Activated CD4-positive, CD25-positive, alpha-beta regulatory T cell treated with anti-CD3 and anti-CD28 coated beads, Interleukin-2, amount 50 U/mL, for 24 hours (primary cell): ENCODE measurements at regions not wholly inside any gene's neighbourhood (a gene's known extent, or its start where the extent isn't known, plus 50 kb on each side); places are given as distances from the start of the nearest gene placed in this dataset.

Source experiments
- ATAC-seq, 2 donors: fragments of 150-1000 bp; cut with Tn5 transposase; one replicate each; pipeline ENCODE4 v1.10.0; 2021; ENCODE audit warnings: mild to moderate bottlenecking in 1 of 2, moderate library complexity in 1 of 2

- no peak for ATAC-seq
Observed at GRCh38 chr17:71313866-71314265, 807.0 kb upstream of the SOX9 start.

DNA sequence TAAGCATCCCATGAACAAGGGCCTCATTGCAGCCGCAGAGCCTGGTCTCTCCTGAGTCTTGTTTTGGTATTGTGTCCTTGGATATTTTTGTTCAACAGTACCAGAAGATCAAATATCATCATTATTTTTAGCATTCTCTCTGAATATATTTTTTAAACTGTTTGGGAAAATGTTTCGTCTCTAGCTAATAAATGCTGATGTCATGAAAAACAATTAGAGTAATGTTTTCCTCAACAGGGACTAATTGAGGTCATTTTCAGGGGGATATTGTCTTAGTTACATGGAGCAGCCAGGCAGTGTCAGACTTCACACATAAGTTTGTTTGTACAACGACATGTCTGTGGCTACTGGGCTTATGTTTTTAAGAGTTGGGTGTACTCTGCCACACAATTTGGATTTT is 805.3 kb upstream of the SOX9 start:
- no peak for ATAC-seq

DNA sequence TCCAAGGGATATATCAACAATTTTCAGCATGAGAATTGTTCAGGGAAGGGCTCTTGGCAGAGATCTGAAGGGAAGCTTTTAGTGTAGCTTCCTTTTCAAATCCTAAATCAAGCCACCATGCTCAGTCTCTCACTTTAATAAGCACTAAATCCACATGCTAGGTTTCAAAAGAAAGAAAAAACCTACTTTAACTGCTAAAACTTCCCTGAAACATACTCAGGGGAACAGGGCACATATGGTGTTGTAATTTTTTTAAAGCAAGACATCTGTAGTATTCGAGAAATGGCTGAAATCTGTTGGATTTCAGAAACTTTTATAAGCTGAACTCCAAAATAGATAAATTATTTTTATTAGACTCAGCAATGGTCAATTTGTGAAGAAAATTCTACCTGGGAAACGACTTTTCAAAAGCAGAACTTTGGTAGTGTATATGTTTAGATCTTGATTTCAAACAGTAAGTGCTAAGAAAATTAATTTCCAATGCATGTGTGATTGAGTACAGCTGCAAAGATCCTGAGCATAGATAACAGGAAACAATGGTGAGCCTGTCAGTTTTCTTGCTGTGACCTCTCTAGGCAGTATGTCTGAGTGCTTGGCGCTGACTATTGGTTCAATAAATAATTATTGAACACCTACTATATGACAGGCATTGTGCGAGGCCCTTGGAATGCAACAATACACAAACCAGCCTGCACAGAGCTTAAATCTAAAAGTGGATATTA is 804.5 kb upstream of the SOX9 start:
- no peak for ATAC-seq

GRCh38 chr17:71320009-71320796 is 800.6 kb upstream of the SOX9 start:
- no peak for ATAC-seq

DNA sequence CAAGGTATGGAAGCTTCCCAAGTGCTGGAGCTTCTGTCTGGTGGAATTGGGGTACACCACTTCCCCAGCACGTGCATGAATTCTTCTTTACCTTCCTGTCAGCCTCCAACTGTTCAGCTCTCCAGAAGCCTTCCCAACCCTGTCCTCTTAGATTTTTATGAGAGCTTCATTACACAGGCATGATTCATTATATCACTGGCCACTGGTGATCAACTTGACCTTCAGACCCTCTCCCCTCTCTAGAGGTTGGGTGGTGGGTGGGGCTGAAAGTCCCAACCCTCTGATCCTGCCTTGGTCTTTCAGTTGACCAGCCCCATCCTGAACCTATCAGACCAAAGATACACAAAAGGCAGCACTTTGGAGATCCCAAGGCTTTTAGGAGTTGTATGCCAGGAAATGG is 795.7 kb upstream of the SOX9 start:
- no peak for ATAC-seq

GRCh38 chr17:71325886-71326285 is 794.9 kb upstream of the SOX9 start:
- no peak for ATAC-seq

- no peak for ATAC-seq
Observed at GRCh38 chr17:71327376-71328059, 793.3 kb upstream of the SOX9 start.

GRCh38 chr17:71329310-71330098 is 791.3 kb upstream of the SOX9 start:
- no peak for ATAC-seq

GRCh38 chr17:71330099-71330375 is 790.8 kb upstream of the SOX9 start:
- no peak for ATAC-seq

DNA sequence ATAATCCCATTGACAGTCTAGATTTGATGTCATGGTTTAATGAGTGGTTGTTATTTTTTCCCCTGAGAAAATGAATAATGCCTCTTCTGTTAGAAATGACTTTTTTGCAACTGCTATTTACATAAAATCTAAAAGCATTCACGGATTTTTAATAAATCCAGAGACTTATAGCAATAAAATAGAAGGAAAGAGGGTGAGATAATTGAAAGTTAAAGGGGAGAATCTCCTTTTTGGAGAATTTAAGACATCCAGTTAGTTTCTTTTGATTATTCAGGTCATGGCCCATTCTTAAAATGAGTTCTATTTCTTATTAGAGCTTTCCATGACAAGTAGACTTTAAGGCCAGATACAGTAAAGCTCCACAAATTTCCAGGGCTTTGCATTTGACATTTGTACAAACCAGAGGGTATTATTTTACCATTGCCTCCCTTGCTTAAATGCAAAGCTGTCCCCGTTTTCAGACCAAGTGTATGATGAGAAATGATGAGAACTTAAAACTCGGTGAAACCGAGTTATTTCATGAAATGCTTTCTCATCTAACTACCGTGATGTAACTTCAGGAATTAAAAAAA is 789.0 kb upstream of the SOX9 start:
- no peak for ATAC-seq

DNA sequence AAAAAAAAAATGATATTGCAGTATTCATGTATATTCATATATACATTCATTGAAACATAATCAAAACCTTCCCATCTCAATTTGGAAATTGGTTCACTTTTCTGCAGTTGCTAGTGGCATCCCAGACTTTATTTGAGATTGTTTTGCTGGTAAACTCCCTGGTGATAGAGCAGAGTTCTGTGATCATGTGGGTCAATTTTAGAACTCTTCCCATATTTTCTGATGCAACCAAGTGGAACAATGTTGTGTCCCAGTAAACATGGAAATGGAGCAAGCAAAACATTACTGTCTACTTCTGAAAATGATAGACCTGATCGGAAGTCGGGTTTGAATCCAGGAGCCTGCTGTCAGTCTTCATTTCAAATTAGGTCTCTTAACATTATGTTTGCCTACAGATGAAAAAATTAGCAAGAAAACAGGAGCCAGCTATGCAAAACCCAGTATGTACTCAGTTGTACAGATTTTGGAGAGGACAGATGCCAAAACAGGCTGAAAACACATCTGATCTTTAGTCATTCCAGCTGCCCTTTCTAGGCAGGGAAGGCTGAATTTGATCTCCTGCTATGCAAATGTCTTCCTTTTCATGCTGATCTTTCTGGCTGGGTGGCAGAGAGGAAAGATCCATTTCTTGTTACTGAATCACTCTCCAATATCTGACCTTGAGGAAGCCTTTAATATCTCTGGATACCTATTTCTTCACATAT is 786.6 kb upstream of the SOX9 start:
- ATAC-seq = no peak

DNA sequence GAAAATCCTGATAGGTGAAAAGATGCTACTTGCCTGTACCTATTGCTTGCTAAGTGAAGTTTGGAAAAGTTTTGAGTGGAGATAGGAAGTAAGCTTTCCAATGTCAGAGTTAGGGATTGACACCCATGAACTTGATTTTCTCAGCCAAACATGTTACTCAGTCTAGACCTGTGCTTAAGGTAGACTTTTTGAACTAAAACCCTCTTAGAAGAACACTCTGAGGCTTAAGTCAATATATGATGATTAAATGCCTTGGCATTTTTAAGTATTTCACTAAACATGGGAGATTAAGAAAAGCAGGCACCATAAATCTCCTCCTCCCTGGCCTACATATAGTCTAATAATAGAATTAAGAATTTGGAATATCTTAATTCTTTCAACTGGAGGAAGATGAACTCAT is 785.6 kb upstream of the SOX9 start:
- no peak for ATAC-seq

GRCh38 chr17:71337938-71338337 is 782.9 kb upstream of the SOX9 start:
- no peak for ATAC-seq

DNA sequence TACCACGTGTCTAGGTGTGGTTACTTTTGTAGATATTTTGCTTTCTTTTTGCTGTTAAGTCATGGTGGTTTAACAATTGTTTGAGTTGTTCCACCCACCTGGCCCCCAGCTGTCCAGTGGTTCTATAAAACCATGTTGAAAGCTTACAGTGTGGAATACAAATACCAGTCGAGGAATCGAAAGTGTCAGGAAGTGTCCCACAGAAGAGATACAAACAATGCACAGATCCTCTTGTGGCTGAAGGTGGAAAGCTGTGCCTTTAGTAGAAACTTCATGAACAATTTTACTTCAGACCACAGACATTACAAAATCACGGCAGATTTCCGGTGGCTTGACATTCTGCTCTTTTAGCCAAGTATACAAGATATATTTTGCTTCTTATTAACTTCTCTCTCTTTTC is 782.4 kb upstream of the SOX9 start:
- no peak for ATAC-seq

GRCh38 chr17:71339206-71339605 is 781.6 kb upstream of the SOX9 start:
- no peak for ATAC-seq

DNA sequence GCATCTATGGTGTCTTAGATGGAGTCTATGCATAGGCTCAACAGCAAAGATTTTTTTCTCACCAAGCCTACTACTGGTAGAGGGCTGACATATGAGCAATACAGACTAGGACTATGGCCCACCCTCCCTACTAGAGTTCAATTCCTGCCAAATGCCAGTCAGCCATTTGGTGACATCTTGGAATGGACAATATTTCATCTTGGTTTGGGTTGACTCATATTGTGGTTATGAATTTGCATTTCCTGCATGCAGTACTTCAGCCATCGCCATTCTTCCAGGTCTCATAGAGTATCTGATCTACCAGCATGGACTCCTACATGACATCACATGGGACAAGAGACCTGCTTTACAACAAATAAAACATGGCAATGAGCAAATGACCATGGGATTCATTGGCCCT is 778.1 kb upstream of the SOX9 start:
- ATAC-seq = no peak

DNA sequence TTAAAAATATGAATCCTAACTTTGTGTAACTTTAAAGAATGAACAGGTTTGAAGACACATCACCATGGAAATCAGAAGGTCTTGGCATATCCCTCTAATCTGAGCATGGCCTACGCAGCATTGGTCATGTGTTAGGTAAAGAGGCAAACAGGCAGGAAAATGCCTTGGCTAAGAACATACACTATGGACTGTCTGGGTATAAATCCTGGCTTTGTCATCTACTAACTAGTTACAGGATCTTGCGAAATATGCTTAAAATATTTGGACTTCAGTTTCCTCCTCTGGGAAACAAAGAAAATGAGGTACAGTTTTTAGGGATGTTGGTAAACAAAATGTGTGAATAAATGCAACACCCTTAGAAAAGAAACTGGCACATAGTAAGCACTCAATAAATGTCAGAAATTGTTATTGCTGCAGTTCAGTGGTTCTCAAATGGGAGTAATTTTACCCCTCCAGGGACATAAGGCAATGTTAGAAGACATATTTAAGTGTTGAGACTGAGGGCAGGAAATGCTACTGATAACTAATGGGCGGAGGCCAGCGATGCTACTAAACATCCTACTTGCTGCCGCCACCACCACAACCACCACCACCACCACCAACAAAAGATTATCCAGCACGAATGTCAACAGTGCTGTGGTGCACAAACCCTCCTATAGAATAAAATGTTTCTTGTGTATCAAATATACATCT is 770.8 kb upstream of the SOX9 start:
- no peak for ATAC-seq

DNA sequence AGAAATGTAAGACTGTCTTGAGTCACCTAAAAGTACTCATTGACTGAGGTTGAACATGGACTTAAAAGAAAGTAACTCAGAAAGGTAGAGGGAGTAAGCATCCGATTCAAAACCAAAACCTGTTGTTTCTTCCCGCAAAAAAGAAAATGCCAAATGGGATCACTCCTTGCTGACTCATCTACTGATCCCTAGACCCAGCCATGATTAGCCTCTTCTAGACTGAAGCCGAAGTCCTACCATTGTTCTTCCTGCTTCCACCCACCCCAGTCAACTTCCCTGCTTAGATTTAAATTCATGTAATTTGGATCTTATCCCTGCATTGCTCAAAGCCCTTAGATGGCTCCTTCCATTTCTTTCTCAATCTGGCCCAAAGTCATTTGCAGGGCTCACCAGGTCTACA is 760.5 kb upstream of the SOX9 start:
- ATAC-seq = no peak

DNA sequence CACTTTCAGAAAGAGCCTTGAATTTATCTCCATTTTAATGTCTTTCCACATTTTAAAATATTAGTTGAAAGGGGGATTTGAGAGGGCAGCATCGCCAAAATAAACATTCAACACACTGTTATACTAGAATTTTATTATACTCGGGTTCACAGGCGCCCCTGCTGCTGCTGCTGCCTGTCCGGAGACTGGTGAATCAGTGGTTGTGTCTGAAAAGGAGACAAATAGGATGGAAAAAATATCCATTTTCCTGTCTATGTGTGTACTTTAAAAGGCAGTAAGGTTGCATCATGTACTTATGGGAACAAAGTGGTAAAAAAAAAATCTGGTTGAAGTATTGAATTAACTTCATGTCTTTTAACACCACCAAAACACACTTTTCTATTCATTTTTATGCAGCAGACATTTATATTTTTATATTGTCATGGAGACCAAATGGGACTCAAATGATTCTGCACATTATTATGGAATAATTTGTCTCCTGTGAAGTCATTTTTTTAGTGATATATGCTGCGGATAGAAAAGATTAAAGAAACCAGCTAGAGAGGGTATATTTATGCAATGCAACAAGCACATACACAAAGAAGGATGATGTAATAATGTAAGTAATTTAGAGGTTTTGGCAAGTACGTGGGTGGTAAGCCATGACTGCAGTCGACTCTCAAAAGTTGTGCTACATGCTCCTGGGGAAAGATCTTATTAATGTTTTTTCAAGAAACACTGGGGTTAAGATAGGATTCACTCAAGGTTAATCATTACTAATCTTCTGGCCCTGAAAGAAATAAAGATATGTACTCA is 759.0 kb upstream of the SOX9 start:
- no peak for ATAC-seq

GRCh38 chr17:71363661-71364060 is 757.2 kb upstream of the SOX9 start:
- no peak for ATAC-seq

GRCh38 chr17:71371809-71372208 is 749.0 kb upstream of the SOX9 start:
- ATAC-seq = no peak
